NT2/D1 (cell line): ENCODE measurements at regions not wholly inside any gene's neighbourhood (a gene's known extent, or its start where the extent isn't known, plus 50 kb on each side); places are given as distances from the start of the nearest gene placed in this dataset.

Experiments used
- DNase-seq: peaks from one replicate; pipeline ENCODE4 v3.0.0-alpha.2; 2011; ENCODE audit warnings: low read depth, low spot score
- H3K27me3 ChIP-seq: 2 replicates; pipeline ENCODE4 v1.6.0; 2011; ENCODE audit warnings: mild to moderate bottlenecking; ENCODE audit not compliant: insufficient read length, insufficient read depth
- H3K36me3 ChIP-seq: 2 replicates; pipeline ENCODE4 v1.6.1; 2011; ENCODE audit warnings: mild to moderate bottlenecking, low read length, mixed read lengths; ENCODE audit not compliant: insufficient read depth, insufficient read length
- H3K4me1 ChIP-seq: 2 replicates; pipeline ENCODE4 v1.5.1; 2011; ENCODE audit not compliant: insufficient read depth, insufficient read length
- H3K4me3 ChIP-seq: 2 replicates; pipeline ENCODE4 v1.5.1; 2011; ENCODE audit warnings: low read depth; ENCODE audit not compliant: insufficient read length
- H3K9ac ChIP-seq: 2 replicates; pipeline ENCODE4 v1.6.0; 2011; ENCODE audit warnings: low read depth; ENCODE audit not compliant: insufficient read length
- H3K9me3 ChIP-seq: 2 replicates; pipeline ENCODE4 v1.5.1; 2011; ENCODE audit warnings: mild to moderate bottlenecking, low read length; ENCODE audit not compliant: insufficient read depth
- SUZ12 ChIP-seq: IDR thresholded peaks from 2 replicates; pipeline ENCODE4 v1.6.1; 2011; ENCODE audit not compliant: insufficient read length, insufficient read depth; ENCODE audit errors: extremely low read depth
- YY1 ChIP-seq: IDR thresholded peaks from 2 replicates; pipeline ENCODE4 v1.6.1; 2011; ENCODE audit not compliant: insufficient read length, insufficient read depth
- ZNF274 ChIP-seq: IDR thresholded peaks from 2 replicates; pipeline ENCODE4 v1.6.1; 2011; ENCODE audit warnings: mild to moderate bottlenecking, low read depth, low read length

GRCh38 chr5:15026944-15027343 is 155.4 kb upstream of the ANKH start:
- no peaks in the 10 kb centered on the region for H3K27me3 ChIP-seq
- H3K36me3 ChIP-seq = no peaks in the 10 kb centered on the region
- H3K4me1 ChIP-seq = peaks cover 3% of the 10 kb centered on the region
- no peak for DNase-seq
- H3K4me3 ChIP-seq = no peak overlapping the region
- H3K9ac ChIP-seq = no peak overlapping the region
- peaks cover under 1% of the 10 kb centered on the region; the same call in 1 of the 2 replicates for H3K9me3 ChIP-seq
- TF ChIP-seq YY1 (no peak), ZNF274 (no peak), SUZ12 (no peak)

- no peak for DNase-seq
- TF ChIP-seq ZNF274 (no peak), YY1 (no peak), SUZ12 (no peak)
- Histone ChIP-seq H3K4me1 (peaks cover 3% of the 10 kb centered on the region), H3K4me3 (no peak overlapping the region), H3K9me3 (peaks cover 8% of the 10 kb centered on the region), H3K27me3 (no peaks in the 10 kb centered on the region), H3K36me3 (no peaks in the 10 kb centered on the region), H3K9ac (no peak overlapping the region)
Measured at GRCh38 chr5:15026011-15026893, 154.7 kb upstream of the ANKH start.

- Histone ChIP-seq H3K9me3 (peaks cover 9% of the 10 kb centered on the region), H3K27me3 (no peaks in the 10 kb centered on the region), H3K36me3 (no peaks in the 10 kb centered on the region), H3K4me3 (no peak overlapping the region), H3K4me1 (peaks cover 3% of the 10 kb centered on the region), H3K9ac (no peak overlapping the region)
- TF ChIP-seq ZNF274 (no peak), YY1 (no peak), SUZ12 (no peak)
- DNase-seq = no peak
Measured at GRCh38 chr5:15023846-15024245, 152.3 kb upstream of the ANKH start.

GRCh38 chr5:15023266-15023665 is 151.7 kb upstream of the ANKH start:
- Histone ChIP-seq H3K4me1 (peaks cover 3% of the 10 kb centered on the region), H3K9ac (no peak overlapping the region), H3K27me3 (no peaks in the 10 kb centered on the region), H3K4me3 (no peak overlapping the region), H3K36me3 (no peaks in the 10 kb centered on the region), H3K9me3 (peaks cover 9% of the 10 kb centered on the region)
- no peak for DNase-seq
- TF ChIP-seq ZNF274 = no peak
- no peak for TF ChIP-seq YY1
- no peak for TF ChIP-seq SUZ12

GRCh38 chr5:15021266-15022046 is 149.9 kb upstream of the ANKH start:
- no peak for DNase-seq
- H3K36me3 ChIP-seq = no peaks in the 10 kb centered on the region
- TF ChIP-seq YY1 (no peak), SUZ12 (no peak), ZNF274 (no peak)
- no peaks in the 10 kb centered on the region for H3K27me3 ChIP-seq
- H3K4me3 ChIP-seq = no peak overlapping the region
- H3K9ac ChIP-seq = no peak overlapping the region
- peaks cover 9% of the 10 kb centered on the region for H3K9me3 ChIP-seq
- peaks cover 2% of the 10 kb centered on the region for H3K4me1 ChIP-seq

- Histone ChIP-seq H3K9me3 (peaks cover 9% of the 10 kb centered on the region), H3K36me3 (no peaks in the 10 kb centered on the region), H3K4me3 (no peak overlapping the region), H3K4me1 (no peaks in the 10 kb centered on the region), H3K9ac (no peak overlapping the region), H3K27me3 (no peaks in the 10 kb centered on the region)
- no peak for DNase-seq
- TF ChIP-seq SUZ12 (no peak), ZNF274 (no peak)
Measured at GRCh38 chr5:15020736-15021135, 149.2 kb upstream of the ANKH start.

- Histone ChIP-seq H3K9me3 (no peaks in the 10 kb centered on the region), H3K4me1 (no peaks in the 10 kb centered on the region), H3K4me3 (no peak overlapping the region), H3K9ac (no peak overlapping the region), H3K27me3 (no peaks in the 10 kb centered on the region), H3K36me3 (no peaks in the 10 kb centered on the region)
- TF ChIP-seq ZNF274 (no peak), SUZ12 (no peak), YY1 (no peak)
- DNase-seq = no peak
Measured at GRCh38 chr5:15014809-15015208, 143.2 kb upstream of the ANKH start.
